Amniotic epithelial cell (primary cell): ENCODE measurements at regions not wholly inside any gene's neighbourhood (a gene's known extent, or its start where the extent isn't known, plus 50 kb on each side); places are given as distances from the start of the nearest gene placed in this dataset.
"Not testable (repeated sequence)": the region's sequence is repeated elsewhere in the genome, so short reads cannot be mapped to it uniquely, and the experiment has no call there.

ENCODE experiments used
- DNase-seq: peaks from one replicate; pipeline ENCODE4 v3.0.0-alpha.2; 2010; ENCODE audit warnings: low read depth

DNA sequence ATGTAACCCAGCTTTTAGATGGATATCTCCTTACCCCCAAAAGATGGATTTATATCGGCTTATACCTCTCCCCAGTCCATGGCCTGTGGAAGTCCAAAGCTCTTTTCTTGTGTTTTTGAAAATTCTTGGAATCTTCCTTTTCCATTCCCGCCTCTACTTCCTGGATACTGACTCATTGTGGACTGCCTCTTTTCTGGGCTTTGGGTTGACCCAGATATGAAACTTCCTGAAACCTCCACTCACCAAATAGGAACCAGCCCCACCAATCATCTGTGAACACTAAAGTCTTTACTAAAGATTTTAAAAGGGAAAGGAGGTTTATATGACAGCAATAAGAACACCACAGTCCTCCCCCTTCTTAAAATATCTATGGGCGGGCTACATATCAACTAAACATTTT, 163.4 kb upstream of the SYN3 start:
- no peak for DNase-seq

DNA sequence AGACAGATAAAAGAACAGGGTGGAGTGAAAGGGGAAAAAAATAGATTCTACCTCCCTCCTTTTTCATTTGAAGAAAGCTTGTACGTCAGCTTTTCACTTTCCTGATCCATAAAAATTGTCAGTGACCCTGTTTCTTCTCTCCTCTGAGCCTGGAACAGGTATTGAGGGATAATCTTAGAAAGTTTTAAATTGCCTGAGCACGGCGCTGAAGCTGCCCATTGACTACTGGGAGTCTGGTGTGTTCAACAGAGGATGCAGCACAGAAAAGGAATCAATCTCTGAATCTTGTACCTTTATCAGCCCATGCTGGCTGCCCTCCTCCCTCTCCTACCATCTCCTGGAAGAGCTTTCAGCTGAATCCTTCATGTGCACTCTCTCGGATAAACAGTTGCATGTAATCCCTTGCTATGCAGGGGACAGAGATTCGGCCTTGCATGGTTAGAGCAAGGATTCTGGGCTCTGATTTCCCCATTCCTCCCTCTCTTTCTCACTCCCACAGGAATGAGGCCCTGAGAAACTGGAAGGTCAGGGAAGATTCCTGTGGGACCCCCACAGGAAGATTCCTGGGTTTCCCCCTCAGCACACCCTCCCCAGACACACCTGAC, 162.4 kb upstream of the SYN3 start:
- no peak for DNase-seq

DNA sequence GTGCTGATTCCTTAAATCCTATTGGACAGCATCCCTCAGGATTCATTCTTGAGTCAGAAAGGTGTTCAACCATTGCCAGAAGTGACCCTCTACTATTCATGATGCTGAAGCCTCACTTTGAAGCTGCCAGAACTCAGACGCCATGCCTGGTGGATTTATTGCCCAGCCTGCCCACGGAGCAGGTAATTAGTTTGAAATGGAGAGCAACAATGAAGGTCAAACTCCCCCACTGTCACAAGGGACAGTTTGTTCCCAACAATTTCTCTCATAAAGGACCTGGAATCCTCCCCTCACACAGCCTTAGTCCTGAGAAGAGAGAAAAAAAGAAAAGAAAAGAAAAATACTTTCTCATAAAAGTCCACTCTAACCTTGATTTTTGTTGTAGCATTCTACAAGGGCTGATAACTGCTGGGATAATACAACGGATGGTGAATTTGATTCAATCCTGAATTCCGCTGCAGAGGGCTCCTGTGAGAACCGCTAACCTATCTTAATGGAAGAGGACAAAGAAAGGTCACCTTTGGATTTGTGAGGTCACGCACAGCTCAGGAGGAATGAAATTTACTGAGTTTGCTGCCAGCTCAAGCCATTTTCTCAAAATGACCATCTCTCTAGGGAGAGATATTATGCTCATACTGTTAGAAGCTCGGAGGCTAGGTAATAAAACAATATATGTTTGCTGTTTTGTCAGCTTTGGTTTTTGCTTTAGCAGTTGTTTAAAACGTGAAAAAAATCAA, 161.6 kb upstream of the SYN3 start:
- DNase-seq: no peak

GRCh38 chr22:33213383-33214075, 155.3 kb upstream of the SYN3 start:
- no peak for DNase-seq

DNA sequence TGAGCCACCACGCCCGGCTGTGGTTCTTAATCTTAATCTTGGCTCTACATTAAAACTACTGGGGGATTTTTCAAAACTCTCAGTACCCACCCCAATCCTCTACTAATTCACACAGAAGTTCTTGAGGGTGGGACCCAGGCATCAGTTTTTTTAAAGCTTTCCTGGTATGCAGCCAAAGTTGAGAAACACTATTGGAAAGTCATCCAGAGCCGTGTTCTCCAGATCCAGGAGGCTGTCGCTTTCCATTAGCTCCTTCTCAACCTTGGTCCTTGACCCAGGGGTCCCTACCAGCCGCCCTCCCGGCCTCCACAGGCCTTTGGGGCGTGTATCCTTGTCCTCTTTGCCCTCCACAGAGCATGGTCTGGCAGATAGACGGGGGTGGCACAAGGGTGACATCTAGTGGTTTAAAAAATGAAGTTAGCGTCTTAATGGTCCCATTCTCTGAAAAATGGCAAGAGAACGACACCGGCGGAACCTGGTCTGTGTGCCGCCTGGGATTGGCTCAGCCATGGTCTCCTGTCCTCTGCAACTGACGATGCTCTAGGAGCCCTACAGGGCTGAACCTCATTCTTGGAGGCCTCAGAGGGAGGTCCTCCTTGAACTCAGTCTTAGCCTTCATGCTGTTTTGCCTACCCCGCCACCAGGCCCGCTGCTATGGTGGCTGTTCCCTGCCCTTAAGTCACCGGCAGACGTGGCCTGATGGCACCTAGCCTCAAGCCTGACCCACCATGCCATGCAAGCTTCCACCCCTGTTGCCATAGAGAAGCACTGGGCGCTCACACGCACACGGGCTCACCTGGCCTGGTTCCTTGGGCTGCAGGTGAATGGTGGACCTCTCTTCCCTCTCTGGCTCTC, 152.0 kb upstream of the SYN3 start:
- peak; percentile 1 for DNase-seq

DNA sequence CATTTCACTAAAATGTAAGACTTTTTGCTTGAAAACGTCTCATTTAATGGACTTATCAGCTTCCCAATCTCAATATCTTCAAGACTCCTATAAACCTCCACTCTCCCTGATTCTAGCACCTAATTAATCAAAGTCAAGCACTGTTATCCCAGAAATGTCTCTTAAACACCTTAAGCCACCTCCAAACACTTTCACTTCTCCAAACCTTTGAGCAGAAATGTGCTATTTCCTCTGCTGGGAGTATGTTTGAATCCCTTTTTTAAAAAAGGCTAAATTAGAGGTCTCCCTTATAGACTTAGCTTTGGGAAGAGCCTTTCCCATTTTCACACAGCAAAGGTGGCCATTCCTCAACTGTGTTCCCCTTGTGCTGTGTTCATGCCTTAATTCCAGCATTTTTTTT, 146.2 kb upstream of the SYN3 start:
- DNase-seq: no peak

DNA sequence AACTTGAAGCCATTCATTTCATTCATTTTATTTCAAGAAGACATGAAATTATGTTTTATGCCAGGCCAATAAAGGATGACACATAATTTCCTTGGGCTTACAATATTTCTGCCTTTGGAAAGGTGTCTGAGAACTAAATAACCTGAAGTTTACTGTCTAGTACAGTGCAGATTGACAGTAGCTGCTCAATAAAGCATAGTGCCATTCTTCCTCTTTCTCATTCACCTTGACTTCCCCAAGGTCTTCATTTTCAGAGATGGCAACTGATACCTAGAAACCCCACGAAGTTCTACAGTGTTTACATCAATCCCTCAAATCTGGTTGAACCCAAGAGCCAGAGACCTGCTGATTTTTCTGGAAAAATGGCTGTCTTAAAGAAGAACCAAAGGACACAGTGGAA, 144.3 kb upstream of the SYN3 start:
- no peak for DNase-seq

GRCh38 chr22:33194529-33195077, 136.4 kb upstream of the SYN3 start:
- DNase-seq: no peak

GRCh38 chr22:33192156-33192555, 134.0 kb upstream of the SYN3 start:
- DNase-seq: no peak

DNA sequence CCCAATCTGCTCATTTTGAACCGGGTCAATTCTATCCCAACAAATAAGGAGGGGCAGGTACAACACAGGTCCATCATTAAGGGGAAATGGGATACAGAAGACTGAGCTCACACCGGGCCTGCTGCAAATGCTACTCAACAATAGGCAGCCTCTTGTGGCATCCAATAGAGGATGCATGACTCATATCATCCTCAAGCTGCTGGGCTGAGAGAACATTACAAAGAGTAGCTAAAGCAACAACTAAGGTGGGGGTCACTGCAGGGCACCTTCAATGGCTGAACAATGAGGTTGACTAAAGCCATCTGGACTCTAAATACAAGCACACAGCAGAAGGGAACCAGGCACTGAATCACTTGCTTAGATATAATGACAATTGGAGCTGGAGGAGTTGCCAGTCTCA, 130.1 kb upstream of the SYN3 start:
- no peak for DNase-seq

DNA sequence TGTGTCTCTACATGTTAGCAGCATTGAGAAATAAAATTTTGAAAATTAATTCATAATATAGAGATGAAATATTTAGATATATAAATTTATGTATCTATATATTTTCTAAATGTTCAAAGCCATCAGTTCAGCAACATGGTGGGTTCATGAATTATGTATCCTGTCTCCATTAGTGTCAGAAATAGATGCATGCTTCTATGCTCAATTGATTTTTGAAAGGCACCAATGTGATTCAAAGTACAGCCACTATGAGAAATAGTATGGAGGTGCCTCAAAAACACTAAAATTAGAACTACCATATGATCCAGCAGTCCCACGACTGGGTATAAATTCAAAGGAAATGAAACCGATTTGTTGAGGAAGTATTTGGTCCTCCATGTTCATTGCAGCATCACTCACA, 128.6 kb upstream of the SYN3 start:
- no peak for DNase-seq

DNA sequence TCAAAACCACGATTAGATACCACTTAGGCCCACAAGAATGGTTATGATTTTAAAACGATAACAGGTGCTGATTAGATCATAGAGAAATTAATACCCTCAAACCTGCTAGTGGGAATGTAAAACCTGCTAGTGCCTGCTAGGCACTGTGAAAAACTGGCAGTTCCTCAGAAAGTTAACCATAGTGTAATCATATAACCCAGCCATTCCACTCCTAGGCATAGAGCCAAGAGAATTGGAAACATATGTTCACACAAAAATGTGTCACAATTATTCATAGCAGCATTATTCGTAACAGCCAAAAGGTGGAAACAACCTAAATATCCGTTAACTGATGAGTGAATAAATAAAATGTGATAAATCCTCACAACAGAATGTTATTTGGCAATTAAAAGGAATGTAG, 122.2 kb upstream of the SYN3 start:
- DNase-seq: no peak

DNA sequence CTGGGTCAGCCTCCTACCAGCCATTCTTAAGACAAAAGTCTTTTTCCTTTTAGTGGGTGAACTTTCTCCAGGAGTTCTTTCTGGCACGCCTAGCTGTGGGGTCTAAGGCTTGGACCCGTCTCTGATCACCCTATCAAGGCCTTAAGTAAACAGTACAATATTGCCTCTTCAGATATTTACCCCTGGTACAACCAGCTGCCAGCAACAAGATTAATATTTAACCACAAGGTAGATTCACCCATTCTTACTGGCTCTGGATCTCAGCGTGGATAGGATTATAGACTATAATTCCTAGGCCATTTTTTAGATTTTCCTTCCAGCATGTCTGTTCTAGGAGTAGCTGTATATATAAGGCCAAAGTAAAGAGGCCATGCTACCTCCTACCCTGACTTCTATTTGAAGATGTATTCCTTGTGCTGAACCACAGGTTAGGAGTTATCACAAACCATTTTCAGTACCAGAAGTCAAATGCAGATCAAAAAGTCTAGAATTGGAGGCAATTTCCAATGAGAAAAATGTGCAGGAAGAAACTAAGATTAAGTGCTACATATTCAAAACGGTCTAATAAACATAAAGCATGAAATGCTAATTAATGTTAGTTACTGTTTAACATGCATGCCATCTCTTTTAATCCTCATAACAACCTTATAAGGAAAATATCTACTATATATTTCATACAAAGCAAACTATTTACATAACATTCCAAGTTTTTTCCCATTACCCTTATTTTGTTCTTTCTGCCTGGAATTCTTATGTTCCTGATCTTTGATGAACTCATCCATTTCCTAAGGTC, 110.0 kb upstream of the SYN3 start:
- DNase-seq: no peak

- no peak for DNase-seq
Observed at GRCh38 chr22:33166206-33166605, 108.0 kb upstream of the SYN3 start.

DNA sequence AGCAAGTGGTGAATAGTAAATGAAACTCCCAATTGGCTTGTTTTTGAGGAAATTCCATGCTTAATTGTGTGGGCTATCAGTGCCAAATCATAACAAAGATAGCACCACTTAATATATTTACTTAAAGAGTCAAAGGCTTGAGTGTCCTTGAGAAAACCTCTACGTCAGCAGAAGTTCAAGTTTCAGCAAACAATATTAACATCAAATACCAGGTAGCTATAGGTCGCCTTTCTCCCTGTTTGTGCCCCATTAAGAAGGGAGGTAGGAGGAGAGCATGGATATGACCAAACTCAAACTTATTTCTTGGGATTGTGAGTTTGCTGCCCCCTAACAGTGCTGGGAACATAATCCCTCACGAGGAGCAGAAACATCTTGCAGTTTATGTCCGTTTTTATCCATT, 105.6 kb upstream of the SYN3 start:
- DNase-seq: no peak

GRCh38 chr22:33162196-33162595, 104.0 kb upstream of the SYN3 start:
- no peak for DNase-seq

GRCh38 chr22:33160525-33160924, 102.3 kb upstream of the SYN3 start:
- no peak for DNase-seq

GRCh38 chr22:33154967-33155366, 96.8 kb upstream of the SYN3 start:
- DNase-seq: not testable (repeated sequence)

- DNase-seq: no peak
Observed at GRCh38 chr22:33149611-33150010, 91.4 kb upstream of the SYN3 start.

DNA sequence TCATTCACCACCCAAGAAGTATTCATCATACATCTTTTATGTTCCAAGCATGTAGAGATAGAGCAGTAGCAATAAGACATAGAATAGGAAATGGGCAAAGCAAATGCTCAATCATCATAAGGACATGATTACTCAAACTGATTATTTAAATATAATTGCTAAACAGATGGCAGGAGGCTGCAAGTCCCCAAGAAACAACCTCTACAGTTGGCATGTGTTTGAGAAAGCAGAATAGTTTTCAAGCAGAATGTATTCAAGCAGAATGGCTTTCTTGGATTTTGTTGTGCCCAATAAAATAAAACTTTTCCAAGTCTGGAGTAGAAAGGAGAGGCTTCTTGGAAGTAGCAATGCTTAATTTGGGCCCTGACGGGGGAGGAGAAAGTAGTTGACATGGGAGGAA, 86.5 kb upstream of the SYN3 start:
- DNase-seq: no peak

DNA sequence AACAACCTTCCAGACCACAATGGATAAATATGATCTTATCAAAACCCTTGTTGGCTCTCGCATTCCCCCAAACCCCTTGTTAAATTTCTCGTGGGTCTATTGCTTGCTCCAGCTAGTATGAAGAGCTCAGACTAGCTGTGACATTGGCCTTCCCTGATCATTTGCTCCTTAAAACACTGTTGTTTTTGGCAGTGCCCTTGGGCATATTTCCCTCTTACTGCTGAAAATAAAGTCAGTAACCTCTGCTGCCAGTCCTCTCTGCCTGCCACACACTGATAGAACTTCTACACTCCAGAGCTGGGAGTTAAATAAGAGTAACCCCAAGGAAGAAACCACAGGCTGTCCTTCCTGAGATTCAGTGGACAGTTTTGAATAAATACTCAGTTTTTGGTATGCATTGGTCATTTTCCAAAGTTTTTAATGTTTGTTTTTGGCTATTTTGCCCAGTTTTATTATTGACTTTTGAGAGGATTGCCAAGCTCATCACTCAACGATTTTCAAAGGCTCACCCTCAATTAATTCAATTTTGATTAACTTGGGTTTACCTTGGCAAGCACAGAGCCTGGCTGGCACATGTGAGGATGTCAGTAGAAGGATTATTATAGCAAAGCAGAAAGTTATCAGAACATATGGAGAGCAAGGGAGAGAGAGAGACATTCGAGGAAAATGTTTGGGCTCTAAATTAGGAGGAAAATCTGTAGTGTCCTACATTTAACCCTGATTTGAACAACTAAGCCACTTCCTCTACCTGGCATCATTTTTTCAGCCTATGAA, 84.3 kb upstream of the SYN3 start:
- no peak for DNase-seq
